GM18505 (cell line): ENCODE measurements at regions not wholly inside any gene's neighbourhood (a gene's known extent, or its start where the extent isn't known, plus 50 kb on each side); places are given as distances from the start of the nearest gene placed in this dataset.

Experiments
- ATAC-seq: cut with Tn5 transposase; IDR thresholded peaks from one replicate; pipeline ENCODE4 v1.9.1; 2021; ENCODE audit not compliant: unreplicated experiment
- POLR2A ChIP-seq: IDR thresholded peaks from 4 replicates; pipeline ENCODE4 v1.6.1; 2011; ENCODE audit warnings: borderline replicate concordance; ENCODE audit not compliant: insufficient read depth, insufficient read length; ENCODE audit errors: extremely low read depth

DNA sequence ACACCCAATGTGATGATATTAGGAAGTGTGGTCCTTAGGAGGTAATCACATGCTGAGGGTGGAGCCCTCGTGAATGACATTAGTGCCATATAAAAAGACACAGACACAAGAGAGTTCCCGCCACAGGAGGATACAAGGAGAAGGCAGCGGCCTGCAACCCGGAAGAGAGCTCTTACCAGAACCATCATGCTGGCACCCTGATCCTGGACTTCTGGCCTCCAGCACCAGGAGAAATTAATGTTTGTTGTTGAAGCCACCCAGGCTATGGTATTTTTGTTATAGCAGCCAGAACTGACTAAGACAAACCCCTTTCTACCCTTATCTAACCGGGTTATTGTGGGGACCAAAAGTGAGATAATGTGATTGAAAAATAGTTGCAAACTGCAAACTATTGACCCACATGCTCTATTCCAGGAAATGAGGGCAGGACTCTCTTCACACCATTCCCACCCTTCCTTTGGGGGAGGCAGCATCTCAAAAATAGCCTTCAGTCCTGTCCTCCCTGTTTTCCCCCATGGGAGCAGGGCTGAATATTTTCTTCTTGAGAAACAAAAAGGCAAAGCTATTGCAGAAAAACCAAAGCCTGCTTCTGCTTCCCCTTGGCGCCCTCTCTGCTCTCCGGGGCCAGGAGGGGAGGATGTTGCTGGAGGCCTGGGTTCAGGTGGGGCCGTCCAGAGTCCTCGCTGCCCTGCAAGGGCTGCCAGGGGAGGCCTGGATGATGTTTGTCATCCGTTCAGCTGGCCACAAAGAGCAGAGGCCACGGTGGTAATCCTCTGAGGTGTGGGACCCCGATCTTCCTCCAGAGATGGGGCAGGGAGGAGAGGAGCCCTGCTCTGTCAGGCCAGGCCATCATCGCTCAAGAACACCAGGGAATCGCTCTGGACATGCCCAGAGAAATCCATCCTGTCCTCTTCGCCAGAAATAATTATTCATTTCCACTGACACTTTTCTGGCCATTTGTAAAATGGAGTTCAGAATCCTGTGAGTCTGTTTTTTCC lies 73.8 kb upstream of the HAAO start:
- no peak for ATAC-seq
- no peak for TF ChIP-seq POLR2A

DNA sequence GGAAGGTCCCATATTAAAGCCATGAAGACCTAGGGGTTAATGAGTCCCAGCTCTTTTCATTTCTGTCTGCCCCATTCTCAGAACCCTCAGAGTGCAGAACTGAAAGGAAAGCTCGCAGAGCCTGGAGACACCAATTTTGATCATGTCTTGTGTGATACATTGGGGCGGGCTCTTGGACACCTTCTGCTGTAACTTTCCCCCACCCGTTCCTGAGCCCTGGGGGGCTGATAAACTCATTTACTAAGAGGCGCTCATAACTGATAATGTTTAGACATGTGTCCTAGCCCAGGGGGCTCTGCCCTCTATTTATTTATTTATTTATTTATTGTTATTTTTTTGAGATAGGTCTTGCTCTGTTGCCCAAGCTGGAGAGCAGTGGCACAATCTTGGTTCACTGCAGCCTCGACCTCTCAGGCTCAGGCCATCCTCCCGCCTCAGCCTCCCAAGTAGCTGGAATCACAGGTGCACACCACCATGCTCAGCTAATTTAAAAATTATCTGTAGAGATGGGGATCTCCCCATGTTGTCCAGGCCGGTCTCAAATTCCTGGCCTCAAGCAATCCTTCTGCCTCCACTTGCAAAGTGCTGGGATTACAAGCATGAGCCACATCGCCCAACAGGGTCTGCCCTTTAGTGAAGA lies 72.4 kb upstream of the HAAO start:
- no peak for ATAC-seq
- no peak for TF ChIP-seq POLR2A

- no peak for TF ChIP-seq POLR2A
- no peak for ATAC-seq
These were observed 71.8 kb upstream of the HAAO start for GRCh38 chr2:42864222-42864621.

DNA sequence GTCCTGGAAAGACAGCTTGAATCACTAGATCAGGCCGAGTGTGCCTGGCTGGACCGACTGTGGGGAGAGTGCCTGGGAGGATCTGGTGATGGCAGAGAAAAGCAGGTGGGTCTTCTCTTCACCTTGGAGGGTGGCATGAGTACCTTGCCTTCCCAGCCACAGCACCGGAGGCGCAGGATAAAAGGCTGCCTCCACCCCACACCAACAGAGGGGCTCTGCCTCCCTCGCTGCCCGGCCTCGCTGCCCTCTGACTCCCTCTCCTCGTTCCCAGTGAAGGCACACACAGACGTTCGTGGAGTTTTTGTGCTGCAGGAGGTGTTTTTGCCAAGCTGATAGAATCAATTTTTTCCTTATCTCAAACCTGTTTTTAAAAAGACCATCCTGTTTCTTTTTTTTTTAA lies 71.4 kb upstream of the HAAO start:
- ATAC-seq, result no peak
- TF ChIP-seq POLR2A, result no peak

GRCh38 chr2:42863320-42863719 lies 70.9 kb upstream of the HAAO start:
- TF ChIP-seq POLR2A, result no peak
- no peak for ATAC-seq

DNA sequence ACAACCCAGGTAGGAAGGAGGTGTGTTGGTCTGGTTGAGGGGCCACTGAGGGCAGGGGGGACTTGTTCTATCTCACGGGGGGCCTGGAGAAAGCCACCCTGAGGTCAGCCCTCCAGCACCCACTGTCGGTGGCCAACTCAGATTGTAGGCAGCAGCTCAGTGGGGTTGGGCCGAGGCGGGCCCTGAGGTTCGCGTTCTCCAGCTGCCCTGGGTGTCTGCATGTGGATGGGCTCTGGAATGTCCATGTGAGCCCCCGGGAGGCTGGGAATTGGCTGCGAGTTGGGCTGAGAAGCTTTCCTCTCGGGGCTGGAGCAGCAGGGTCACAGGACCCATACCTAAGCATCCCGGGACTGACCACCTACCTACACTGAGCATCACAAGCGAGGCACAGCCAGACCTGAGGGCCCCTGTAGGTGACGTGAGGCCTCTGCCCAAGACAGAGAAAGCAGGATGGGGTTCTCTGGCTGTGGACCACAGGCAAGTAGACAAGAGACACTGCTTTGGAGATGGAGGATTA lies 70.3 kb upstream of the HAAO start:
- no peak for ATAC-seq
- no peak for TF ChIP-seq POLR2A

DNA sequence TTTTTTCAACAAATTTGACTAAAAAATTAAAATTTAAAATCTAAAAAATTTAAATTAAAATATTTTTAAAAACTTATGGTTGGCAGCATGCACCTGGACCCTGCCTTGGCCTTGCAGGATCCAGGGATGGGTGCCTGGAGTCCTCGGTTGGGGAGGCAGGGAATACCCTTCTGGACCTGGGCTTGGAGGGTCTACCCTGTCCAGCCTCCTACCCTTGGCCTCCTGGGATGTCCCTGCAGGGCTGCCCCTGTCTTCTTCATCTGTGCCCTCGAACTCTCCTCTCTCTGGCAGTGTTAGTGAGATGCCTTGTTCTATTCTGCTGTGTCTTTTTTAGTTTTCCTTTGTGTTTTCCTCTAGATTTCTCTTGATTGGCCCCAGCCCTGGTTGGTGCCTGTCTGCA lies 68.9 kb upstream of the HAAO start:
- ATAC-seq, result no peak
- no peak for TF ChIP-seq POLR2A

- no peak for ATAC-seq
- no peak for TF ChIP-seq POLR2A
These were observed 68.1 kb upstream of the HAAO start for GRCh38 chr2:42860319-42861094.

DNA sequence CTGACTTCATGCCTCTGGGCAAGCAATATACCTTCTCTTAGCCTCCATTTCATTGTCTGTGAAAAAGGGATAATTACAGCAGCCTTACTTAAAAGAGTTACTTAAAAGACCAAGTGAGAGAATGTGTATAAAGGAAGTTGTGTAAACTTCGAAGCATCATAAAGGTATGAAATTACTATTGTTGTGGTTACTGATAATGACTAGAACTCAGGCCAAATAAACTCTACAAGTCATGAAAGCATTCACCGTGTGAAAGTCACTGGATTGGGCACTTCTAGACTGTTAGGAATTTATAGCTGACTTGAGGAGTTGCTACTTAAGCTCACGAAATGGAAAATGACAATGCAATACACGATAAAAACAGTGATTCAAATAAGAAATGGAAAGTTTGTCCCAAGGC lies 67.4 kb upstream of the HAAO start:
- TF ChIP-seq POLR2A, result no peak
- ATAC-seq, result no peak

DNA sequence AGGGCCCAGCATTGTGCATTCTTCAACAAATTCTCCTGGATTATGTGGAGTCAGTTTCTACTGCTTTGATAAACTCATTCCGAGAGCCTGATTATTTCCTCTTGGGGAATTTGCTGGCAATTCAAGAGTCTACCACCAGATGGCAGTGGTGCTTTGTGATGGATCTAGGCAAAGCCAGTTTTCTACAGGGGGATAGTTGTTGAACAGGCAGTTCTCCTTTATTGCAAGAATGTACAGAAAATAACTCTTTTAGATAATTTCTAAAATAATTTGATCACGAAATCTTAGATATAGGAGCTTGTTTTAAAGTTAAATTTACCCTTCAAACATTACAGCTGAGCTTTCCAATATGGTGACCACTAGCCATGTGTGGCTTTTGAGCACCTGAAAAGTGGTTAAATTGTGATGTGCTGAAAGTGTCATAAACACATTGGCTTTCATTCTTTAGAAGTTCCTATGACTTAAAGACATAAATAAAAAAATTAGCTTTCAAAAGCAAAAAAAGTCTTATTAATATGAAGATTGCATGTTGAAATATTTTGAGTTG lies 66.7 kb upstream of the HAAO start:
- no peak for TF ChIP-seq POLR2A
- no peak for ATAC-seq

DNA sequence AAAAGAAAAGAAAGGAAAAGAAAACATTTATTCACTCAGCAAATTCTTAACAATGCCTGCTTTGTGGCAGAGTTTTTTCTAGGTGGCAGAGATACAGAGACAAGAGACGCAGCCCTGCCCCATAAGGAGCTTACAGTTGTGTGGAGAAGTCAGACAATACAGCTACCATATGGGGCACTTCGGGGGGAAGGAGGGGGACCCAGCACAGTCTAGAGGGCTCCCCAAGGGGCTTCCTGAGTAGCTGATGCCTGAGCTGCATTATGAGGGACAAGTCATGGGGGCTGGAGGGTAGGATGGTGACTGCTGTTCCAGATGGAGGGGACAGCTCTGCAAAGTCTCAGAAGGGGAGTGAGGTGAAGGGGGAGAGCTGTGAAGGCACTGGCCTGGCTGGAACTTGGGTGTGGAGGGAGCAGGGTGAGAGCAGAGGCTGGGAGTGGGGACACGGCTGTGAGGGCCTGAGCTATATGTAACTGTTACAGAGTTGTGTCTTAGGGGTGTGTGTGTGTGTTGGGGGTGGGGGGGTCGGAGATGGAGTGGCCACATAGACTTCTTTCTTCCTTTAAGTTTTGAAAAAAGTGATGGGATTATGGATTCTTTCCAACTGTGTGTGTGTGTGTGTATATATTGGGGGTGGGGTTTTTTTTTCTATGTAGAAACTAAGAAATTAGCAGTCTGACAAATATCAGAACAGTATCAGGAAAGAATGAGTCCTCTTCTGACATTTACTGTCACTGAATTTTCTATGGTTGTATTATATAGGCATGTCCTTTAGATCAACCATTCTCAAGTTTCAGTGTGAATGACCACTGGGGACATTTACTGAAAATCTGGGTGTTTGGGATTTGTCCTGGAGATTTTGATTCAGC lies 66.0 kb upstream of the HAAO start:
- TF ChIP-seq POLR2A, result no peak
- no peak for ATAC-seq

GRCh38 chr2:42856891-42857632 lies 64.7 kb upstream of the HAAO start:
- no peak for ATAC-seq

More at GRCh38 chr2:42856891-42857632, 64.7 kb upstream of the HAAO start:
- no peak for TF ChIP-seq POLR2A
